Brain microvascular endothelial cell (primary cell): ENCODE measurements at regions not wholly inside any gene's neighbourhood (a gene's known extent, or its start where the extent isn't known, plus 50 kb on each side); places are given as distances from the start of the nearest gene placed in this dataset.
A peak's percentile ranks its signal among the peaks of the same experiment; 100 is the strongest.

Experiments used
- DNase-seq: peaks from one replicate; pipeline ENCODE4 v3.0.0-alpha.2; 2020
- H3K27ac ChIP-seq: fragments of 250-450 bp; sonication (Bioruptor Pico); 2 replicates; pipeline ENCODE4 v1.5.1; 2020; ENCODE audit warnings: mild to moderate bottlenecking, moderate library complexity
- H3K27me3 ChIP-seq: fragments of 250-450 bp; sonication (Bioruptor Pico); replicated peaks from 2 replicates; pipeline ENCODE4 v1.5.1; 2020; ENCODE audit warnings: mild to moderate bottlenecking
- H3K36me3 ChIP-seq: fragments of 250-450 bp; sonication (Bioruptor Pico); replicated peaks from 2 replicates; pipeline ENCODE4 v1.5.1; 2020; ENCODE audit warnings: mild to moderate bottlenecking
- H3K4me3 ChIP-seq: 2 replicates; pipeline ENCODE4 v1.5.1; 2011; ENCODE audit warnings: low read depth, mild to moderate bottlenecking, control low read depth, low read length, moderate library complexity
- CTCF ChIP-seq: IDR thresholded peaks from 2 replicates; pipeline ENCODE4 v1.5.1; 2011; ENCODE audit warnings: low read depth, mild to moderate bottlenecking, moderate library complexity, low read length, control low read depth, inconsistent platforms; ENCODE audit errors: missing control alignments
- in situ Hi-C: cut with HindIII; loops from 2 replicates; pipeline ENCODE4 v1.10.0; 2017; ENCODE audit warnings: low sequenced_read_pairs, low pct_ligation_motif_present

GRCh38 chr13:74256969-74257368 lies 122.8 kb upstream of the KLF12 start:
- H3K27me3 ChIP-seq: no peaks in the 10 kb centered on the region
- H3K36me3 ChIP-seq: no peaks in the 10 kb centered on the region
- in situ Hi-C loops: no loop called here
- DNase-seq: no peak
- H3K4me3 ChIP-seq: no peak overlapping the region
- no peak for TF ChIP-seq CTCF
- no peak overlapping the region for H3K27ac ChIP-seq

- H3K36me3 ChIP-seq: no peaks in the 10 kb centered on the region
- in situ Hi-C loops: no loop called here
- DNase-seq: no peak
- no peak for TF ChIP-seq CTCF
- no peaks in the 10 kb centered on the region for H3K27me3 ChIP-seq
- no peak overlapping the region for H3K27ac ChIP-seq
- H3K4me3 ChIP-seq: no peak overlapping the region
Measured at GRCh38 chr13:74253161-74253560, 119.0 kb upstream of the KLF12 start.

- in situ Hi-C loops: no loop called here
- no peaks in the 10 kb centered on the region for H3K36me3 ChIP-seq
- DNase-seq: no peak
Measured at GRCh38 chr13:74251778-74252519, 117.7 kb upstream of the KLF12 start.

GRCh38 chr13:74250738-74251190 lies 116.6 kb upstream of the KLF12 start:
- TF ChIP-seq CTCF: no peak
- in situ Hi-C loops: no loop called here
- no peaks in the 10 kb centered on the region for H3K27me3 ChIP-seq
- H3K36me3 ChIP-seq: no peaks in the 10 kb centered on the region
- H3K4me3 ChIP-seq: no peak overlapping the region
- DNase-seq: peak; percentile 50
- peak overlapping the region; percentile 72 for H3K27ac ChIP-seq

More at GRCh38 chr13:74251778-74252519, 117.7 kb upstream of the KLF12 start:
- H3K4me3 ChIP-seq: no peak overlapping the region
- H3K27me3 ChIP-seq: no peaks in the 10 kb centered on the region
- no peak for TF ChIP-seq CTCF
- H3K27ac ChIP-seq: no peak overlapping the region

GRCh38 chr13:74248477-74248876 lies 114.3 kb upstream of the KLF12 start:
- TF ChIP-seq CTCF: no peak
- H3K36me3 ChIP-seq: no peaks in the 10 kb centered on the region
- H3K4me3 ChIP-seq: no peak overlapping the region
- H3K27ac ChIP-seq: no peak overlapping the region
- no peak for DNase-seq
- no peaks in the 10 kb centered on the region for H3K27me3 ChIP-seq
- in situ Hi-C loops: no loop called here

GRCh38 chr13:74246487-74246886 lies 112.3 kb upstream of the KLF12 start:
- Histone ChIP-seq H3K4me3 (no peak overlapping the region), H3K36me3 (no peaks in the 10 kb centered on the region), H3K27ac (peak overlapping the region; percentile 61), H3K27me3 (no peaks in the 10 kb centered on the region)
- TF ChIP-seq CTCF: no peak
- peak; percentile 56 for DNase-seq
- in situ Hi-C loops: no loop called here
